ENCODE measurements at regions not wholly inside any gene's neighbourhood (a gene's known extent, or its start where the extent isn't known, plus 50 kb on each side); places are given as distances from the start of the nearest gene placed in this dataset.

DNA sequence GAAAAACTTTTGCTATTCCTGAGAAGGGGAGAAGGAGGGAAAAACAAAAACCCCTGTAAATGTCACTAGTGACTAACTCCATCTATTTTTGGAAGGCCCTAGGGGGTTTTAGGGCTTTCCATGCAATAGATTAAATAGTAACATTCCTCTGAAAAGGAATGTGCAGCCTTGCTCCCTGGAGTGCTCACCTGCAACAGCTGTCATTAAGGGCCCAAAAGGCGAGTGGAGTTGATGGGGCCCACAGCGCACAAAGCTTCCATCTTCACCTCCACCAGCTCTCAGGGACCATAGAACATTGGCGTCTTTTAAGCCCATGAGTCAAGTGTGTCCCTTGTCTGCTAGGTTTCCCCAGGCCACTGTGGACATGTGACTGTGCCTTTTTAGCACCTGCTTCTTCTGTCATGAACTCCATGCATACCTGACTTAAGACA, 58.0 kb upstream of the IL6 start:
- no peaks in the 10 kb centered on the region for H3K9me3 ChIP-seq (ENCODE audit: control insufficient read depth in 4 of 4, low read length in 3 of 4)
- no peak overlapping the region for H3K27ac ChIP-seq (ENCODE audit: low read depth in 1 of 2, low read length in 2 of 2)
- H3K9ac ChIP-seq (ENCODE audit: low read depth in 1 of 2, low read length in 2 of 2), result no peak overlapping the region
- no peak overlapping the region for H3K4me3 ChIP-seq (ENCODE audit: low read depth in 1 of 3, low read length in 3 of 3)
- no peak for DNase-seq (ENCODE audit: low spot score)
- TF ChIP-seq ATF3 (IDR thresholded peaks at IDR 0.05) (no peak), TAF1 (conservative IDR thresholded peaks at IDR 0.05) (no peak), JUND (IDR thresholded peaks at IDR 0.05) (no peak), HNF4A (conservative IDR thresholded peaks at IDR 0.05) (no peak), REST (IDR thresholded peaks at IDR 0.05) (no peak), HNF4G (IDR thresholded peaks at IDR 0.05) (no peak), MAX (IDR thresholded peaks at IDR 0.05) (no peak), RXRA (IDR thresholded peaks at IDR 0.05) (no peak), FOXA1 (IDR thresholded peaks at IDR 0.05) (no peak), RAD21 (IDR thresholded peaks at IDR 0.05) (no peak), EGR1 (IDR thresholded peaks at IDR 0.05; ENCODE audit: low read depth in 2 of 2) (no peak), GABPA (IDR thresholded peaks at IDR 0.05 in 1 of 2, conservative IDR thresholded peaks at IDR 0.05 in 1 of 2) (no peak), YY1 (IDR thresholded peaks at IDR 0.05) (no peak), FOXA2 (IDR thresholded peaks at IDR 0.05) (no peak)
- TF ChIP-seq, protein P1, sequence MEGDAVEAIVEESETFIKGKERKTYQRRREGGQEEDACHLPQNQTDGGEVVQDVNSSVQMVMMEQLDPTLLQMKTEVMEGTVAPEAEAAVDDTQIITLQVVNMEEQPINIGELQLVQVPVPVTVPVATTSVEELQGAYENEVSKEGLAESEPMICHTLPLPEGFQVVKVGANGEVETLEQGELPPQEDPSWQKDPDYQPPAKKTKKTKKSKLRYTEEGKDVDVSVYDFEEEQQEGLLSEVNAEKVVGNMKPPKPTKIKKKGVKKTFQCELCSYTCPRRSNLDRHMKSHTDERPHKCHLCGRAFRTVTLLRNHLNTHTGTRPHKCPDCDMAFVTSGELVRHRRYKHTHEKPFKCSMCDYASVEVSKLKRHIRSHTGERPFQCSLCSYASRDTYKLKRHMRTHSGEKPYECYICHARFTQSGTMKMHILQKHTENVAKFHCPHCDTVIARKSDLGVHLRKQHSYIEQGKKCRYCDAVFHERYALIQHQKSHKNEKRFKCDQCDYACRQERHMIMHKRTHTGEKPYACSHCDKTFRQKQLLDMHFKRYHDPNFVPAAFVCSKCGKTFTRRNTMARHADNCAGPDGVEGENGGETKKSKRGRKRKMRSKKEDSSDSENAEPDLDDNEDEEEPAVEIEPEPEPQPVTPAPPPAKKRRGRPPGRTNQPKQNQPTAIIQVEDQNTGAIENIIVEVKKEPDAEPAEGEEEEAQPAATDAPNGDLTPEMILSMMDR (IDR thresholded peaks at IDR 0.05; ENCODE audit: low read depth, low read length, missing input control), result no peak
- TF ChIP-seq, protein P2, sequence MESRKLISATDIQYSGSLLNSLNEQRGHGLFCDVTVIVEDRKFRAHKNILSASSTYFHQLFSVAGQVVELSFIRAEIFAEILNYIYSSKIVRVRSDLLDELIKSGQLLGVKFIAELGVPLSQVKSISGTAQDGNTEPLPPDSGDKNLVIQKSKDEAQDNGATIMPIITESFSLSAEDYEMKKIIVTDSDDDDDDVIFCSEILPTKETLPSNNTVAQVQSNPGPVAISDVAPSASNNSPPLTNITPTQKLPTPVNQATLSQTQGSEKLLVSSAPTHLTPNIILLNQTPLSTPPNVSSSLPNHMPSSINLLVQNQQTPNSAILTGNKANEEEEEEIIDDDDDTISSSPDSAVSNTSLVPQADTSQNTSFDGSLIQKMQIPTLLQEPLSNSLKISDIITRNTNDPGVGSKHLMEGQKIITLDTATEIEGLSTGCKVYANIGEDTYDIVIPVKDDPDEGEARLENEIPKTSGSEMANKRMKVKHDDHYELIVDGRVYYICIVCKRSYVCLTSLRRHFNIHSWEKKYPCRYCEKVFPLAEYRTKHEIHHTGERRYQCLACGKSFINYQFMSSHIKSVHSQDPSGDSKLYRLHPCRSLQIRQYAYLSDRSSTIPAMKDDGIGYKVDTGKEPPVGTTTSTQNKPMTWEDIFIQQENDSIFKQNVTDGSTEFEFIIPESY (IDR thresholded peaks at IDR 0.05), result no peak
- no peaks in the 10 kb centered on the region for H3K4me1 ChIP-seq (ENCODE audit: control insufficient read depth in 4 of 4, insufficient read depth in 4 of 4, low read length in 3 of 4)
- WGBS, result 93% methylated on average over 3 of the region's 3 CpGs
- no peaks in the 10 kb centered on the region for H3K27me3 ChIP-seq (ENCODE audit: control insufficient read depth in 4 of 4, insufficient read depth in 4 of 4, low read length in 3 of 4)
- H3K36me3 ChIP-seq (ENCODE audit: control insufficient read depth in 4 of 4, insufficient read depth in 3 of 4, low read depth in 1 of 4, low read length in 3 of 4), result no peaks in the 10 kb centered on the region

Data from liver (tissue), 8 donors.